Ovary (tissue), 7 donors: ENCODE measurements at regions not wholly inside any gene's neighbourhood (a gene's known extent, or its start where the extent isn't known, plus 50 kb on each side); places are given as distances from the start of the nearest gene placed in this dataset.

Source experiments
- DNase-seq, 5 donors: peaks; one replicate each; pipeline ENCODE4 v3.0.0-alpha.2; 2019 to 2020
- H3K27ac ChIP-seq, 2 donors: fragments of 200-600 bp; one replicate each; pipeline versions ENCODE4 v1.5.1 to v1.8.0; 2019 to 2022
- H3K27me3 ChIP-seq: fragments of 200-600 bp; one replicate; pipeline ENCODE4 v1.8.0; 2022
- H3K36me3 ChIP-seq: fragments of 200-600 bp; sonication (generic); one replicate; pipeline ENCODE4 v1.5.1; 2019
- H3K4me1 ChIP-seq: one replicate; pipeline ENCODE4 v1.8.1; 2013; ENCODE audit warnings: mild to moderate bottlenecking, moderate library complexity; ENCODE audit not compliant: insufficient read depth
- H3K4me3 ChIP-seq: fragments of 200-600 bp; sonication (generic); one replicate; pipeline ENCODE4 v1.5.1; 2017
- H3K9me3 ChIP-seq, 2 donors: fragments of 200-600 bp in 1 of 2; sonication (generic) in 1 of 2; one replicate each; pipeline versions ENCODE4 v1.5.1 to v1.8.1; 2013 to 2019; ENCODE audit warnings: mild to moderate bottlenecking in 1 of 2, moderate library complexity in 1 of 2
- EP300 ChIP-seq: sonication (generic); formaldehyde crosslinking; IDR thresholded peaks from one replicate; pipeline ENCODE4 v1.6.1; 2017; ENCODE audit warnings: antibody characterized with exemption
- POLR2A ChIP-seq: fragments of 450-650 bp; IDR thresholded peaks from one replicate; pipeline ENCODE4 v1.6.1; 2017; ENCODE audit warnings: antibody characterized with exemption, mild to moderate bottlenecking, moderate library complexity
- WGBS, 3 donors: extraction: QIAGEN DNeasy Blood & Tissue Kit in 1 of 3; methylation state at CpG; one replicate each; pipeline versions ENCODE4 v1.1.5 to v1.1.7; 2013 to 2017; 5-methylcytosine and 5-hydroxymethylcytosine counted together
- intact Hi-C, 4 donors: fragments of 100-400 bp; cut with DNase I; formaldehyde crosslinking; loops; one replicate each; pipeline versions ENCODE4 v1.11.0 to v1.15.1; 2022 to 2023
- TF ChIP-seq, protein P1 (sequence below), 3 donors: fragments of 450-650 bp in 2 of 3; fragments of 200-600 bp in 1 of 3; IDR thresholded peaks; one replicate each; pipeline versions ENCODE4 v1.5.1 to v1.8.0; 2016 to 2022; ENCODE audit warnings: antibody characterized with exemption in 3 of 3, mild to moderate bottlenecking in 1 of 3
- donor health status: DM: no; HTN: no; CAD: no; lungs with moderate emphysema.
- donor health status: DM: no; HTN: no; CAD: no.
- donor health status: Bipolar disorder and iron deficiency.
- donor health status: DM: no; HTN: no; CAD: no.
- donor health status: DM: yes; HTN: yes; CAD: no.

DNA sequence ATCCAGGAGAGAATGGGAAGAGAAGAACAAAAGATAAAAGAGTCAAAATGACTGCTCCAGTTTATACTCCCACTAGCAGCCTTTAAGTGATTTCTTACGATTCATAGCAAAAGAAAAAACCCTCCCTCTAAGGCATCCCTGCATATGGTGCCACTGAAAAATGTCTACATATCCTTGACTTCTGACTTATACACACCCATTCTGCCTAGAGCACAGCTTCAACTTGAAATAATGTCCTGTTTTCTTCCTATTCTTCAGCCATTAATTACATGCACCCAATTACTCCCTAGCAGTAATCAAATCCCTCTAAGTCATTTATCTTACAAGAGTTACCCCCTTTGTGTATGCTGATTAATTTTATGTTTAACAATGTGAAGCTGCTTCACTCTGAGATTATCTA is 393.5 kb downstream of the HTR7 start:
- H3K4me1 ChIP-seq, result no peaks in the 10 kb centered on the region
- DNase-seq, result no peak
- WGBS, 3 donors, result 10 to 31% (median 26%) methylated on average over 1 of the region's 1 CpG
- H3K9me3 ChIP-seq, result no peaks in the 10 kb centered on the region
- no peaks in the 10 kb centered on the region for H3K27me3 ChIP-seq
- no peaks in the 10 kb centered on the region for H3K36me3 ChIP-seq
- no peak overlapping the region for H3K27ac ChIP-seq
- intact Hi-C loops, result no loop called here
- no peak overlapping the region for H3K4me3 ChIP-seq
- TF ChIP-seq, protein P1, sequence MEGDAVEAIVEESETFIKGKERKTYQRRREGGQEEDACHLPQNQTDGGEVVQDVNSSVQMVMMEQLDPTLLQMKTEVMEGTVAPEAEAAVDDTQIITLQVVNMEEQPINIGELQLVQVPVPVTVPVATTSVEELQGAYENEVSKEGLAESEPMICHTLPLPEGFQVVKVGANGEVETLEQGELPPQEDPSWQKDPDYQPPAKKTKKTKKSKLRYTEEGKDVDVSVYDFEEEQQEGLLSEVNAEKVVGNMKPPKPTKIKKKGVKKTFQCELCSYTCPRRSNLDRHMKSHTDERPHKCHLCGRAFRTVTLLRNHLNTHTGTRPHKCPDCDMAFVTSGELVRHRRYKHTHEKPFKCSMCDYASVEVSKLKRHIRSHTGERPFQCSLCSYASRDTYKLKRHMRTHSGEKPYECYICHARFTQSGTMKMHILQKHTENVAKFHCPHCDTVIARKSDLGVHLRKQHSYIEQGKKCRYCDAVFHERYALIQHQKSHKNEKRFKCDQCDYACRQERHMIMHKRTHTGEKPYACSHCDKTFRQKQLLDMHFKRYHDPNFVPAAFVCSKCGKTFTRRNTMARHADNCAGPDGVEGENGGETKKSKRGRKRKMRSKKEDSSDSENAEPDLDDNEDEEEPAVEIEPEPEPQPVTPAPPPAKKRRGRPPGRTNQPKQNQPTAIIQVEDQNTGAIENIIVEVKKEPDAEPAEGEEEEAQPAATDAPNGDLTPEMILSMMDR (IDR thresholded peaks at IDR 0.05), result no peak
- TF ChIP-seq EP300 (no peak), POLR2A (no peak)

DNA sequence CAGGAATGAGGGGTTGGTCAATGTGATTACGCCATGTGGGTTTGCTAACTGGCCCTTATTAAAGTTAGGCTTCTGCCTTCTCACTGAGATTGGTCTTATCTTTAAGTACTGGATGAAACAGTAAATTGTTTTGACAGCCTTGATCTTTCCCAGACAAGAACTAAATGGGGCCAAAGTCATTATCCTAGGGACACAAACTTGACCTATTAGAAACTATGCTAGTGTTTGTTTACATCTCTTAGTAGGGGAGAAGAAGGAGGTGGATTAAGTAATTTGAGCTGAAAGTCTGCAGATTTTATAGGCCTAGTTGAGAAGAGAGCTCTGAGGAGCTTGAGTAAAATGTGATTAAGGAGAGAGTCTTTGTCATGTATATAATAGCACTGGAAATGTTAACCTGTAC is 386.9 kb downstream of the HTR7 start:
- intact Hi-C loops, result no loop called here
- WGBS, 3 donors, result 82 to 94% (median 84%) methylated on average over 1 of the region's 1 CpG
- Histone ChIP-seq H3K4me3 (no peak overlapping the region), H3K36me3 (no peaks in the 10 kb centered on the region), H3K27ac (no peak overlapping the region), H3K27me3 (no peaks in the 10 kb centered on the region), H3K9me3 (no peaks in the 10 kb centered on the region), H3K4me1 (no peaks in the 10 kb centered on the region)
- no peak for TF ChIP-seq POLR2A
- TF ChIP-seq, protein P1 (IDR thresholded peaks at IDR 0.05), result no peak
- TF ChIP-seq EP300, result no peak
- DNase-seq, result no peak

DNA sequence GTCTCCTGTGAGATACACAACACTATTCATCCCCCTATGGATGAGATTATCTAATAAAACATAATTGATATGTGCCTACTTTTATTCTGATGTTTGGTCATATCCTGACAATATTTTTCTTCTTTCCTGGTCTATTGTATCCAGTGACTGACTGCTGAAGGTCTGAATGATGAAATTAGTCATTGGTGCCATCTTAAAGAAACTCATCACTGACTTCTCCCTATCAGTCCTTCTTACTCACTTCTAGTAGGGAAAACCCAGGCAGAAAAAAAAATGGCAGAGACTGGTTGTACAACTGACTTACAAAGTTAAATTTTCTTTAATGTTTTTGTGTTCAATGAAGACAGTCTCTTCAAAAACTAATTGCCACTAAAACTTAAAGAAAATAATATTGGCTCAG is 377.4 kb downstream of the HTR7 start:
- H3K27me3 ChIP-seq, result no peaks in the 10 kb centered on the region
- no peaks in the 10 kb centered on the region for H3K9me3 ChIP-seq
- intact Hi-C loops, result no loop called here
- no peaks in the 10 kb centered on the region for H3K4me1 ChIP-seq
- no peak overlapping the region for H3K27ac ChIP-seq
- no peak overlapping the region for H3K4me3 ChIP-seq
- TF ChIP-seq, protein P1 (IDR thresholded peaks at IDR 0.05), result no peak
- TF ChIP-seq POLR2A (no peak), EP300 (no peak)
- H3K36me3 ChIP-seq, result no peaks in the 10 kb centered on the region
- no peak for DNase-seq

DNA sequence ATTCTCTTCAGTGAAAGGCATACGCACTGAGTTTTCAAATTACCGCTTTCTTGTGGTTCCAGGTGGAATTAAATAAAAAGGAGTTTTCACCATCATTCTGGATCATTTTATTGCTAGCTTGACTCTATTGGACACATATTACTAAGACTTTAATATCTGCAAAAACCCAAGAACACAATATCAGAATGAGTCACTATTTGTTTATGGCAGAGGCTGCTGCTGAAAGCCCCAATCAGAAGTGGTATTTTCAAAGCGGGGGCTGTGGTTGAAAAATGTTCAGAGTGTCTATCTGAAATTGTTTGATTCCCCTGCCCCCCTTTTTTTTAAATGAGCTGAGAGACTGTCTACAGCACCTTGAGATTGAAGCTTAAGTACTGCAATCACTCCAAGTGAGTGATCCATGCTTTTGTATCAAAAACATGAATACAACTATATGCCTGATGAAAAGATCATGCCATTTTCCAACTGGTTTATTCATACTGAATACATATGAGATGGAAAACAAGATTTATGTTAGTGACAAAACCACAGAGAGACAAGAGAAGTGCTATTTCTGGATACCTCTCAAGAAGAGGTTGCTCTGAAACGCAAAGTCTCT is 376.4 kb downstream of the HTR7 start:
- intact Hi-C loops, result no loop called here
- H3K9me3 ChIP-seq, result no peaks in the 10 kb centered on the region
- no peak overlapping the region for H3K4me3 ChIP-seq
- no peaks in the 10 kb centered on the region for H3K27me3 ChIP-seq
- H3K36me3 ChIP-seq, result no peaks in the 10 kb centered on the region
- no peak overlapping the region for H3K27ac ChIP-seq
- no peak for DNase-seq
- no peaks in the 10 kb centered on the region for H3K4me1 ChIP-seq
- TF ChIP-seq EP300 (no peak), POLR2A (no peak)
- TF ChIP-seq, protein P1 (IDR thresholded peaks at IDR 0.05), result no peak
- 83 to 87% (median 84%) methylated on average over 4 of the region's 4 CpGs for WGBS, 3 donors
